ENCODE measurements at regions not wholly inside any gene's neighbourhood (a gene's known extent, or its start where the extent isn't known, plus 50 kb on each side); places are given as distances from the start of the nearest gene placed in this dataset.

DNA sequence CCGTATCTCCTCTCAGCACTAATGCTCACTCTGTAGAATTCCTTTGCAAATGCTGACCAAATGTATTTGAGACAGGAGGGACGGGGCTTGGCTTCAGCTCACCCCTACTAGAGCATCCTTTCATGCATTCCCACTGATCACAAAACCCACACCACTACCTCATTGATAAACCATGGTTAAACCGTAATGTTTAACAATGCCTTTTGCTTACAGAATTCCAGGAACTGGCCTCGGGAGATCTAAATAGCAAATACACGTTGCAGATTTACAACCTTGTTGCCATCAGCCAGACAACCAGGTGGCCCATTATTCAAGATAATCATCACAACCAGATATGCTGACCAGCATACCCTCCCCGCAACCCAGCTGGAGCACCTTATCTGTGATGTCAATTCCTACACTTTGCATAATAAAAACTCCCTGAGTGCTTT lies 391.9 kb downstream of the KCTD8 start:
- Histone ChIP-seq H3K27ac (ENCODE audit: low read depth) (peak overlapping the region; percentile 96), H3K4me2 (no peak overlapping the region), H2AFZ (no peak overlapping the region), H3K4me1 (ENCODE audit: insufficient read depth) (peaks cover 32% of the 10 kb centered on the region), H3F3A (replicated peaks; ENCODE audit: low read depth) (no peaks in the 10 kb centered on the region; the same call in 1 of the 2 replicates), H3K36me3 (ENCODE audit: insufficient read depth) (no peaks in the 10 kb centered on the region), H3K9me2 (ENCODE audit: insufficient read depth) (peaks cover 21% of the 10 kb centered on the region; the same call in 1 of the 2 replicates), H4K20me1 (replicated peaks; ENCODE audit: insufficient read depth) (no peaks in the 10 kb centered on the region), H3K4me3 (no peak overlapping the region), H3K27me3 (ENCODE audit: insufficient read depth) (no peaks in the 10 kb centered on the region), H3K79me2 (replicated peaks; ENCODE audit: insufficient read depth) (no peaks in the 10 kb centered on the region)
- TF ChIP-seq, protein P1, sequence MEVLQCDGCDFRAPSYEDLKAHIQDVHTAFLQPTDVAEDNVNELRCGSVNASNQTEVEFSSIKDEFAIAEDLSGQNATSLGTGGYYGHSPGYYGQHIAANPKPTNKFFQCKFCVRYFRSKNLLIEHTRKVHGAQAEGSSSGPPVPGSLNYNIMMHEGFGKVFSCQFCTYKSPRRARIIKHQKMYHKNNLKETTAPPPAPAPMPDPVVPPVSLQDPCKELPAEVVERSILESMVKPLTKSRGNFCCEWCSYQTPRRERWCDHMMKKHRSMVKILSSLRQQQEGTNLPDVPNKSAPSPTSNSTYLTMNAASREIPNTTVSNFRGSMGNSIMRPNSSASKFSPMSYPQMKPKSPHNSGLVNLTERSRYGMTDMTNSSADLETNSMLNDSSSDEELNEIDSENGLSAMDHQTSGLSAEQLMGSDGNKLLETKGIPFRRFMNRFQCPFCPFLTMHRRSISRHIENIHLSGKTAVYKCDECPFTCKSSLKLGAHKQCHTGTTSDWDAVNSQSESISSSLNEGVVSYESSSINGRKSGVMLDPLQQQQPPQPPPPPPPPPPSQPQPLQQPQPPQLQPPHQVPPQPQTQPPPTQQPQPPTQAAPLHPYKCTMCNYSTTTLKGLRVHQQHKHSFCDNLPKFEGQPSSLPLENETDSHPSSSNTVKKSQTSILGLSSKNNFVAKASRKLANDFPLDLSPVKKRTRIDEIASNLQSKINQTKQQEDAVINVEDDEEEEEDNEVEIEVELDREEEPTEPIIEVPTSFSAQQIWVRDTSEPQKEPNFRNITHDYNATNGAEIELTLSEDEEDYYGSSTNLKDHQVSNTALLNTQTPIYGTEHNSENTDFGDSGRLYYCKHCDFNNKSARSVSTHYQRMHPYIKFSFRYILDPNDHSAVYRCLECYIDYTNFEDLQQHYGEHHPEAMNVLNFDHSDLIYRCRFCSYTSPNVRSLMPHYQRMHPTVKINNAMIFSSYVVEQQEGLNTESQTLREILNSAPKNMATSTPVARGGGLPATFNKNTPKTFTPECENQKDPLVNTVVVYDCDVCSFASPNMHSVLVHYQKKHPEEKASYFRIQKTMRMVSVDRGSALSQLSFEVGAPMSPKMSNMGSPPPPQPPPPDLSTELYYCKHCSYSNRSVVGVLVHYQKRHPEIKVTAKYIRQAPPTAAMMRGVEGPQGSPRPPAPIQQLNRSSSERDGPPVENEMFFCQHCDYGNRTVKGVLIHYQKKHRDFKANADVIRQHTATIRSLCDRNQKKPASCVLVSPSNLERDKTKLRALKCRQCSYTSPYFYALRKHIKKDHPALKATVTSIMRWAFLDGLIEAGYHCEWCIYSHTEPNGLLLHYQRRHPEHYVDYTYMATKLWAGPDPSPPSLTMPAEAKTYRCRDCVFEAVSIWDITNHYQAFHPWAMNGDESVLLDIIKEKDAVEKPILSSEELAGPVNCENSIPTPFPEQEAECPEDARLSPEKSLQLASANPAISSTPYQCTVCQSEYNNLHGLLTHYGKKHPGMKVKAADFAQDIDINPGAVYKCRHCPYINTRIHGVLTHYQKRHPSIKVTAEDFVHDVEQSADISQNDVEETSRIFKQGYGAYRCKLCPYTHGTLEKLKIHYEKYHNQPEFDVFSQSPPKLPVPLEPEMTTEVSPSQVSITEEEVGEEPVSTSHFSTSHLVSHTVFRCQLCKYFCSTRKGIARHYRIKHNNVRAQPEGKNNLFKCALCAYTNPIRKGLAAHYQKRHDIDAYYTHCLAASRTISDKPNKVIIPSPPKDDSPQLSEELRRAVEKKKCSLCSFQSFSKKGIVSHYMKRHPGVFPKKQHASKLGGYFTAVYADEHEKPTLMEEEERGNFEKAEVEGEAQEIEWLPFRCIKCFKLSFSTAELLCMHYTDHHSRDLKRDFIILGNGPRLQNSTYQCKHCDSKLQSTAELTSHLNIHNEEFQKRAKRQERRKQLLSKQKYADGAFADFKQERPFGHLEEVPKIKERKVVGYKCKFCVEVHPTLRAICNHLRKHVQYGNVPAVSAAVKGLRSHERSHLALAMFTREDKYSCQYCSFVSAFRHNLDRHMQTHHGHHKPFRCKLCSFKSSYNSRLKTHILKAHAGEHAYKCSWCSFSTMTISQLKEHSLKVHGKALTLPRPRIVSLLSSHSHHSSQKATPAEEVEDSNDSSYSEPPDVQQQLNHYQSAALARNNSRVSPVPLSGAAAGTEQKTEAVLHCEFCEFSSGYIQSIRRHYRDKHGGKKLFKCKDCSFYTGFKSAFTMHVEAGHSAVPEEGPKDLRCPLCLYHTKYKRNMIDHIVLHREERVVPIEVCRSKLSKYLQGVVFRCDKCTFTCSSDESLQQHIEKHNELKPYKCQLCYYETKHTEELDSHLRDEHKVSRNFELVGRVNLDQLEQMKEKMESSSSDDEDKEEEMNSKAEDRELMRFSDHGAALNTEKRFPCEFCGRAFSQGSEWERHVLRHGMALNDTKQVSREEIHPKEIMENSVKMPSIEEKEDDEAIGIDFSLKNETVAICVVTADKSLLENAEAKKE (CRISPR knock-in tag; IDR thresholded peaks at IDR 0.05), result peak; percentile 64; the same call in 1 of the 2 replicates
- TF ChIP-seq NANOG (IDR thresholded peaks at IDR 0.05; ENCODE audit: borderline replicate concordance) (peak; percentile 98), JUNB (IDR thresholded peaks at IDR 0.05; ENCODE audit: unreplicated experiment) (no peak), CREB1 (CRISPR knock-in tag; IDR thresholded peaks at IDR 0.05; ENCODE audit: low read depth) (peak; percentile 83), ZNF114 (CRISPR knock-in tag; IDR thresholded peaks at IDR 0.05) (peak; percentile 87; the same call in 1 of the 2 replicates), POLR2AphosphoS5 (IDR thresholded peaks at IDR 0.05; ENCODE audit: low read depth) (no peak)
- TF ChIP-seq, protein P2, sequence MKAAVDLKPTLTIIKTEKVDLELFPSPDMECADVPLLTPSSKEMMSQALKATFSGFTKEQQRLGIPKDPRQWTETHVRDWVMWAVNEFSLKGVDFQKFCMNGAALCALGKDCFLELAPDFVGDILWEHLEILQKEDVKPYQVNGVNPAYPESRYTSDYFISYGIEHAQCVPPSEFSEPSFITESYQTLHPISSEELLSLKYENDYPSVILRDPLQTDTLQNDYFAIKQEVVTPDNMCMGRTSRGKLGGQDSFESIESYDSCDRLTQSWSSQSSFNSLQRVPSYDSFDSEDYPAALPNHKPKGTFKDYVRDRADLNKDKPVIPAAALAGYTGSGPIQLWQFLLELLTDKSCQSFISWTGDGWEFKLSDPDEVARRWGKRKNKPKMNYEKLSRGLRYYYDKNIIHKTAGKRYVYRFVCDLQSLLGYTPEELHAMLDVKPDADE (IDR thresholded peaks at IDR 0.05), result peak; percentile 54; the same call in 1 of the 2 replicates
- Mint-ChIP-seq H3K36me3 (ENCODE audit: low read depth) (peaks cover 43% of the 10 kb centered on the region), H3K9me3 (peaks cover 22% of the 10 kb centered on the region; the same call in 2 of the 3 replicates), H3K27ac (peak overlapping the region; percentile 94), H3K4me1 (peaks cover 49% of the 10 kb centered on the region), H3K4me3 (peak overlapping the region; percentile 5; the same call in 1 of the 3 replicates), H3K27me3 (ENCODE audit: insufficient read depth, low read depth, poor library complexity) (peaks cover 3% of the 10 kb centered on the region)
- peak; percentile 97 for ATAC-seq
- peak; percentile 95 for DNase-seq (ENCODE audit: low spot score)

Measured in GM23338 (cell line).